ENCODE measurements at regions not wholly inside any gene's neighbourhood (a gene's known extent, or its start where the extent isn't known, plus 50 kb on each side); places are given as distances from the start of the nearest gene placed in this dataset.

DNA sequence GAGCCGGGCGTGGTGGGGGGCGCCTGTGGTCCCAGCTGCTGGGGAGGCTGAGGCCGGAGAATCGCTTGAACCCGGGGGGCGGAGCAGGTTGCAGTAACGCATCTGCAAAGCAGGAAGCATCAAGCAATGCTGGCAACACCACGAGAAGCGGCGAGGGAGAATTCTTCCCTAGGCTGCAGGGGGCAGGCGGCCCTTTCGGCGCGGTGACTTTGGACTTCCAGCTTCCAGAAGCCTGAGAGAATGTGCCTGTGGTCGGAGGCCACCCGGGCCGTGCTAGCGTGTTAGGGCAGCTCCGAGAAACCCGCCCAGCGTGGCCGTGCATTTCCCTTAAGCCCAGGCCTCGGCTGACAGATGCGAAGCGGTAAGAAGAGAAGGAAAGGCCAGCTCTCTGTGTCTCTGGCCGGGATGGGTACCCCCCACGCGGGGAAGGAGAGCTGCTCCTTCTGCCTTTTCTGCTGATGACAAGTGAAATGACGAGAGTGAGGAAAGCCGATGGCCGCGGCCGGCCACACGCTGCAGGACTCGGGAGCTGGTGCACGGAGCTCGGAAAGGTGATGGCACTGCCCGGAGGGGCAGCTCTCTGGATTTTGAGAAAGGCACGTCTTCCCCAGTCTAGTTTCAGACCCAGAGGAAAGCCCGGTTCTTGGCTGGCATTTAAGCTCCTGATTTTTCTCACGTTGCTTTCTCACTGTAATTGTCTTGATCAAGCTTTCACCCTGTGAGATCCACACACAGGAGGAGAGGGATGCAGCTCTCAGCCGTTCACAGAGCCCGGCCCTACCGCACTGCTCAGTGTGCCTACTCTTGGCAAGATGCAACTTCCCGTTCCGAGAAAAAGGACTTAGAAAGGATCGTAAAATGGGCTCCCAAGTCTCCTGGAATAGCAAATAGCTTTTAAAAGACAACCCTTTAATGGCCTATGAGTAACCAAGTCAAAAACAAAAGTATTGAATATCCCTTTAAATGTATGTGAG, 68.3 kb upstream of the EXOC2 start:
- Mint-ChIP-seq H3K4me1 (ENCODE audit: low read depth) (no peaks in the 10 kb centered on the region), H3K36me3 (ENCODE audit: low read depth) (peaks cover 10% of the 10 kb centered on the region), H3K4me3 (ENCODE audit: unreplicated experiment) (no peak overlapping the region), H3K27ac (ENCODE audit: unreplicated experiment) (no peak overlapping the region), H3K9me3 (ENCODE audit: low read depth) (peaks cover 7% of the 10 kb centered on the region), H3K27me3 (ENCODE audit: low read depth) (peaks cover 32% of the 10 kb centered on the region)
- TF ChIP-seq, protein P1, sequence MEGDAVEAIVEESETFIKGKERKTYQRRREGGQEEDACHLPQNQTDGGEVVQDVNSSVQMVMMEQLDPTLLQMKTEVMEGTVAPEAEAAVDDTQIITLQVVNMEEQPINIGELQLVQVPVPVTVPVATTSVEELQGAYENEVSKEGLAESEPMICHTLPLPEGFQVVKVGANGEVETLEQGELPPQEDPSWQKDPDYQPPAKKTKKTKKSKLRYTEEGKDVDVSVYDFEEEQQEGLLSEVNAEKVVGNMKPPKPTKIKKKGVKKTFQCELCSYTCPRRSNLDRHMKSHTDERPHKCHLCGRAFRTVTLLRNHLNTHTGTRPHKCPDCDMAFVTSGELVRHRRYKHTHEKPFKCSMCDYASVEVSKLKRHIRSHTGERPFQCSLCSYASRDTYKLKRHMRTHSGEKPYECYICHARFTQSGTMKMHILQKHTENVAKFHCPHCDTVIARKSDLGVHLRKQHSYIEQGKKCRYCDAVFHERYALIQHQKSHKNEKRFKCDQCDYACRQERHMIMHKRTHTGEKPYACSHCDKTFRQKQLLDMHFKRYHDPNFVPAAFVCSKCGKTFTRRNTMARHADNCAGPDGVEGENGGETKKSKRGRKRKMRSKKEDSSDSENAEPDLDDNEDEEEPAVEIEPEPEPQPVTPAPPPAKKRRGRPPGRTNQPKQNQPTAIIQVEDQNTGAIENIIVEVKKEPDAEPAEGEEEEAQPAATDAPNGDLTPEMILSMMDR (IDR thresholded peaks at IDR 0.05): no peak
- DNase-seq (ENCODE audit: low spot score): no peak

DNA sequence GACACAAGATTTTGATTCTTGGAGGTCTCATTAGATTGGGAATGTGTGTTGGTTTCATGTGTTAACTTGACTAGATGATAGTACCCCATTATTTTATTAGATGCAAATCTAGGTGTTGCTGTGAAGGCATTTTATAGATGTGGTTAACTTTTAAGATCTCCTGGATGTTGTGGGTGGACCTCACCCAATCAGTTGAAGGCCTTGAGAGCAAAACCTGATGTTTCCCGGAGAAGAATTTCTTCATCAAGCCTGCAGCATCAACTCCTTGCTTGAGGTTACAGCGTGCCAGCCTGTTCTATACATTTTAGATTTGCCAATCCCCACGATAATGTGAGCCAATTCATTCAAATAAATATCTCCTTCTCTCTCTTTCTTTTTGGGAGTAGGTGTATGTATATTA, 66.8 kb upstream of the EXOC2 start:
- H3K4me3 Mint-ChIP-seq (ENCODE audit: unreplicated experiment): no peak overlapping the region
- peaks cover 8% of the 10 kb centered on the region for H3K36me3 Mint-ChIP-seq (ENCODE audit: low read depth)
- peaks cover 7% of the 10 kb centered on the region for H3K9me3 Mint-ChIP-seq (ENCODE audit: low read depth)
- TF ChIP-seq, protein P1 (IDR thresholded peaks at IDR 0.05): no peak
- no peak overlapping the region for H3K27ac Mint-ChIP-seq (ENCODE audit: unreplicated experiment)
- H3K27me3 Mint-ChIP-seq (ENCODE audit: low read depth): peaks cover 26% of the 10 kb centered on the region
- DNase-seq (ENCODE audit: low spot score): no peak
- peaks cover 8% of the 10 kb centered on the region for H3K4me1 Mint-ChIP-seq (ENCODE audit: low read depth)

DNA sequence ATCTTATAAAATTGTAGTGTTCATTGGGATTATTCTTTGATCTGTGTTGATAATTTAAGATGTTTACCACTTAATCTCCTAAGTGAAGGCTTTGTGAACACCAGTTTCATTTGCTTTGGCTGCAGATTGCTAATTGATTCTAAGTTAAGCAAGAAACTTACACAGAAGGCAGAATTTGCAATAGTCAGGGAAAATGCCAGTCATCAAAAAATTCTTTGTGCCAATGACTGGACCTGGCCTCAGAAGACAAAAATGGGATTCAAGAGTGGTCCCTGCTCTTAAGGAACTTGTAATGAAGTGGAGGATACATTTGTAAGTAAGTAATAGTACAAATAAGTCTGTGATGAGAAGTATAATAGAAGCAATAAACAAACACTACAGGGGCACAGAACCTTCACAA, 63.3 kb upstream of the EXOC2 start:
- Mint-ChIP-seq H3K9me3 (ENCODE audit: low read depth) (peaks cover 7% of the 10 kb centered on the region), H3K4me3 (ENCODE audit: unreplicated experiment) (no peak overlapping the region), H3K36me3 (ENCODE audit: low read depth) (peaks cover 3% of the 10 kb centered on the region), H3K27me3 (ENCODE audit: low read depth) (peaks cover 2% of the 10 kb centered on the region), H3K27ac (ENCODE audit: unreplicated experiment) (no peak overlapping the region), H3K4me1 (ENCODE audit: low read depth) (peaks cover 15% of the 10 kb centered on the region)
- TF ChIP-seq, protein P1 (IDR thresholded peaks at IDR 0.05): no peak
- no peak for DNase-seq (ENCODE audit: low spot score)

DNA sequence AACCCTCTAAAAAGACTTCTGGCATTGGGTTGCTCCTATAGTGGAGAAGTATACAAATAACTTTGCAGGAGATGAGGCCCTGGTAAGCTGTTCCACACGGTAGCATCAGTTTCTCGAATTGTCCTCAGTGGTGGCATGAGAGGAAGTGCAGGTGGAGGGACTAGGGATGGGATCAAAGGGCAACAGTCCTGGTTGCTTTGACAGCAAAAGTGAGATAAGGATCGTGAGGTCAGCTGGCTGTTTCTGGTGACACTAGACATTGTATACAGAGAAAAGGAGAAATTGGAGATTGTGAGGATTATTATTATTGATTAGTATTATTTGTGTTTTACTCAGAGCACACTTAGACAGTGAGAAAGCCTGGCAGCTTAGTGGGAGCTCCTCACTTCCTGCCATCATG, 61.3 kb upstream of the EXOC2 start:
- Mint-ChIP-seq H3K27ac (ENCODE audit: unreplicated experiment) (no peak overlapping the region), H3K36me3 (ENCODE audit: low read depth) (peaks cover 2% of the 10 kb centered on the region), H3K4me3 (ENCODE audit: unreplicated experiment) (no peak overlapping the region), H3K4me1 (ENCODE audit: low read depth) (peaks cover 15% of the 10 kb centered on the region), H3K27me3 (ENCODE audit: low read depth) (no peaks in the 10 kb centered on the region), H3K9me3 (ENCODE audit: low read depth) (peaks cover 9% of the 10 kb centered on the region)
- TF ChIP-seq, protein P1 (IDR thresholded peaks at IDR 0.05): no peak
- DNase-seq (ENCODE audit: low spot score): no peak

DNA sequence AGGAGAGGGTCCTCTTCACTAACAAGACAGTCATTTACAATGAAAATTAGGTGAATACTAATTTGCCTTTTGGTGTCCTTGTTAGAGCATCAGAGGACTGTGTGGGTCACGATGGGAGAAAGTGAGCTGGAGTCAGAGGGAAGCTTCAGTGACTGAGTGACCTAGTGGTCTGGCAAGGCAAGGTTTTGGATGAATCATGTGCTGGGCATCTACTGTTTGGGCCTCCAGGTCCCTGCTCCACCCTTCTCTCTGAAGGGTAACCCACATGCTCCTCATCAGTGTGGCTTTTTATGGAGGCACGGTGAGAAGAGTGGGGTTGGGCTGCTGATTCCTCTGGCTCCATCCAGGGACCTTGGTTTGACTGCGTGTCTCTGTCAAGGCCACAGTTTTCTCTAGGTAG, 60.5 kb upstream of the EXOC2 start:
- H3K27ac Mint-ChIP-seq (ENCODE audit: unreplicated experiment): no peak overlapping the region
- DNase-seq (ENCODE audit: low spot score): no peak
- TF ChIP-seq, protein P1 (IDR thresholded peaks at IDR 0.05): no peak
- peaks cover 9% of the 10 kb centered on the region for H3K9me3 Mint-ChIP-seq (ENCODE audit: low read depth)
- H3K4me1 Mint-ChIP-seq (ENCODE audit: low read depth): peaks cover 15% of the 10 kb centered on the region
- H3K36me3 Mint-ChIP-seq (ENCODE audit: low read depth): peaks cover 2% of the 10 kb centered on the region
- no peaks in the 10 kb centered on the region for H3K27me3 Mint-ChIP-seq (ENCODE audit: low read depth)
- H3K4me3 Mint-ChIP-seq (ENCODE audit: unreplicated experiment): no peak overlapping the region

Measured in chondrocyte (in vitro differentiated cells).